HCT116 (cell line): ENCODE measurements at regions not wholly inside any gene's neighbourhood (a gene's known extent, or its start where the extent isn't known, plus 50 kb on each side); places are given as distances from the start of the nearest gene placed in this dataset.

Experiments
- CTCF ChIP-seq, 3 experiments: fragments of 200-600 bp in 1 of 3; sonication (generic) in 1 of 3; IDR thresholded peaks in 2 of 3; conservative IDR thresholded peaks in 1 of 3; 2 replicates each; pipeline ENCODE4 v1.5.1; 2012 to 2017; ENCODE audit warnings: low read depth in 2 of 3, low read length in 2 of 3, antibody characterized with exemption in 1 of 3, borderline replicate concordance in 1 of 3, control low read depth in 1 of 3, mild to moderate bottlenecking in 1 of 3, mixed read lengths in 1 of 3, mixed run types in 1 of 3, moderate library complexity in 1 of 3; ENCODE audit not compliant: insufficient read depth in 1 of 3
- EZH2 ChIP-seq: fragments of 200-600 bp; sonication (generic); IDR thresholded peaks from 2 replicates; pipeline ENCODE4 v1.6.1; 2017; ENCODE audit warnings: antibody characterized with exemption, mixed run types
- EZH2phosphoT487 ChIP-seq: fragments of 200-600 bp; IDR thresholded peaks from 2 replicates; pipeline ENCODE4 v1.6.1; 2018; ENCODE audit warnings: antibody characterized with exemption, borderline replicate concordance
- FOSL1 ChIP-seq: IDR thresholded peaks from 2 replicates; pipeline ENCODE4 v1.6.1; 2012; ENCODE audit warnings: low read depth
- MAX ChIP-seq: IDR thresholded peaks from 2 replicates; pipeline ENCODE4 v1.6.1; 2012
- POLR2A ChIP-seq: IDR thresholded peaks from 2 replicates; pipeline ENCODE4 v1.7.0; 2011; ENCODE audit warnings: borderline replicate concordance; ENCODE audit not compliant: insufficient read depth, insufficient read length; ENCODE audit errors: extremely low read depth
- POLR2AphosphoS5 ChIP-seq: IDR thresholded peaks from 2 replicates; pipeline ENCODE4 v1.6.1; 2011; ENCODE audit warnings: mild to moderate bottlenecking, low read depth, low read length, moderate library complexity

- TF ChIP-seq POLR2AphosphoS5 (no peak), CTCF (IDR thresholded peaks at IDR 0.05 in 2 of 3, conservative IDR thresholded peaks at IDR 0.05 in 1 of 3; ENCODE audit: borderline replicate concordance in 1 of 3, insufficient read depth in 1 of 3, low read depth in 2 of 3, low read length in 2 of 3) (no peak), MAX (no peak), FOSL1 (no peak), EZH2 (no peak), POLR2A (no peak), EZH2phosphoT487 (no peak)
Measured at GRCh38 chr10:131609176-131609575, 291.6 kb upstream of the PPP2R2D start.
